ENCODE measurements at regions not wholly inside any gene's neighbourhood (a gene's known extent, or its start where the extent isn't known, plus 50 kb on each side); places are given as distances from the start of the nearest gene placed in this dataset.

DNA sequence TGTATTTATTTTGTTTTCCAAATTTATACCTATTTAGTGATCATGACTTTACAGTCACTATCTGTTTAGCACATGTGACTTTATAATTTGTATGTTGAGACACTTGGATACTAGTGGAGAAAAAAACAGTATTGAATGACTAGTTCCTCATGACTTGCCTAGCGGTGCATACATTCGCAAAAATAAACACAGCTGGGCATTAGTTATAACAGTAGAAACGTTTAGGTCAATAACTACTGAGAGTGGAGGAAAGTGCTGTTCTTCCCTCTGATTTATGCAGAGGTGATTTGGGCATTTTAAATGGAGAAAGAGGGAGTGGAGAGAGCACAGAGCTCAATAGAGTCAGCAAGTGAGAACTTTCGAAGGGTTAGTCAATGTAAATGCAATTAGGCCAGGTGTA, 1679.0 kb upstream of the B3GALT2 start:
- ATAC-seq = no peak
- Histone ChIP-seq H3K9ac (ENCODE audit: low read length) (no peak overlapping the region), H2AFZ (ENCODE audit: low read depth, low read length, poor library complexity, severe bottlenecking) (no peak overlapping the region), H3K36me3 (ENCODE audit: control insufficient read depth in 1 of 2, insufficient read depth in 2 of 2, low read length in 2 of 2) (no peaks in the 10 kb centered on the region), H4K20me1 (ENCODE audit: insufficient read depth) (no peaks in the 10 kb centered on the region), H3K4me2 (ENCODE audit: low read length) (no peak overlapping the region), H3K4me1 (ENCODE audit: control insufficient read depth in 1 of 2, insufficient read depth in 2 of 2, low read length in 2 of 2) (no peaks in the 10 kb centered on the region), H3K27ac (ENCODE audit: low read depth, low read length) (no peak overlapping the region), H3K9me2 (ENCODE audit: insufficient read depth) (no peaks in the 10 kb centered on the region; the same call in 1 of the 2 replicates), H3K4me3 (replicated peaks in 1 of 2; ENCODE audit: low read depth in 1 of 2, low read length in 2 of 2) (no peak overlapping the region), H3K9me3 (ENCODE audit: control insufficient read depth in 1 of 2, insufficient read depth in 1 of 2, low read depth in 1 of 2, low read length in 2 of 2) (no peaks in the 10 kb centered on the region), H3K79me2 (ENCODE audit: insufficient read depth, low read length) (no peaks in the 10 kb centered on the region), H3K27me3 (ENCODE audit: insufficient read depth, low read length) (no peaks in the 10 kb centered on the region)
- CTCF ChIA-PET = no interaction called here
- RAD21 ChIA-PET (ENCODE audit: low non-redundant PET in 1 of 2, low total read pairs in 2 of 2, uncharacterized antibody in 2 of 2, unreplicated experiment in 2 of 2) = no interaction called here
- DNase-seq (ENCODE audit: low read depth, low spot score) = no peak
- intact Hi-C loops (cut with micrococcal nuclease) = no loop called here
- no peak for TF ChIP-seq SIN3A (IDR thresholded peaks at IDR 0.05; ENCODE audit: low read depth)
- TF ChIP-seq EZH2 (IDR thresholded peaks at IDR 0.05) = no peak
- TF ChIP-seq, protein P1, sequence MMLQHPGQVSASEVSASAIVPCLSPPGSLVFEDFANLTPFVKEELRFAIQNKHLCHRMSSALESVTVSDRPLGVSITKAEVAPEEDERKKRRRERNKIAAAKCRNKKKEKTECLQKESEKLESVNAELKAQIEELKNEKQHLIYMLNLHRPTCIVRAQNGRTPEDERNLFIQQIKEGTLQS (IDR thresholded peaks at IDR 0.05) = no peak
- TF ChIP-seq POLR2A (IDR thresholded peaks at IDR 0.05; ENCODE audit: borderline replicate concordance, extremely low read depth, insufficient read depth, insufficient read length) = no peak
- TF ChIP-seq POLR2AphosphoS5 (IDR thresholded peaks at IDR 0.05; ENCODE audit: low read depth, low read length) = no peak
- TF ChIP-seq SP1 (IDR thresholded peaks at IDR 0.05; ENCODE audit: low read depth) = no peak
- TF ChIP-seq EGR1 (IDR thresholded peaks at IDR 0.05; ENCODE audit: low read depth) = no peak
- no peak for TF ChIP-seq JUND (IDR thresholded peaks at IDR 0.05)
- POLR2A ChIA-PET = no interaction called here
- BruUV-seq (replicated peaks) = no TSS peak

DNA sequence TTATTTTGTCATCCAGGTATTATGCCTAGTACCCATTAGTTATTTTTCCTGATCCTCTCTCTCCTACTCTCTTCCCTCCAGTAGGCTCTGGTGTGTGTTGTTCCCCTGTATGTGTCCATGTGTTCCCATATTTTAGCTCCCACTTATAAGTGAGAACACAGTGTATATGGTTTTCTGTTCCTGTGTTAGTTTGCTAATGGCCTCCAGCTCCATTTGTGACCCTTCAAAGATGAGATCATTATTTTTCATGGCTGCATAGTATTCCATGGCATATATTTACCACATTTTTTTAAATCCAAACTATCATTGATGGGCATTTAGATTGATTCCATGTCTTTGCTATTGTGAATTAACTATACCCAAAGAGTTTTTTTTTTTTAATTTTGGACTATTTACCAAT, 1675.7 kb upstream of the B3GALT2 start:
- Histone ChIP-seq H3K27me3 (ENCODE audit: insufficient read depth, low read length) (no peaks in the 10 kb centered on the region), H3K4me2 (ENCODE audit: low read length) (no peak overlapping the region), H3K4me3 (replicated peaks in 1 of 2; ENCODE audit: low read depth in 1 of 2, low read length in 2 of 2) (no peak overlapping the region), H2AFZ (ENCODE audit: low read depth, low read length, poor library complexity, severe bottlenecking) (no peak overlapping the region), H3K9ac (ENCODE audit: low read length) (no peak overlapping the region), H3K36me3 (ENCODE audit: control insufficient read depth in 1 of 2, insufficient read depth in 2 of 2, low read length in 2 of 2) (no peaks in the 10 kb centered on the region), H3K9me2 (ENCODE audit: insufficient read depth) (no peaks in the 10 kb centered on the region; the same call in 1 of the 2 replicates), H4K20me1 (ENCODE audit: insufficient read depth) (no peaks in the 10 kb centered on the region), H3K27ac (ENCODE audit: low read depth, low read length) (no peak overlapping the region), H3K9me3 (ENCODE audit: control insufficient read depth in 1 of 2, insufficient read depth in 1 of 2, low read depth in 1 of 2, low read length in 2 of 2) (no peaks in the 10 kb centered on the region), H3K79me2 (ENCODE audit: insufficient read depth, low read length) (no peaks in the 10 kb centered on the region), H3K4me1 (ENCODE audit: control insufficient read depth in 1 of 2, insufficient read depth in 2 of 2, low read length in 2 of 2) (no peaks in the 10 kb centered on the region)
- DNase-seq (ENCODE audit: low read depth, low spot score) = no peak
- ATAC-seq = no peak
- ChIA-PET POLR2A (no interaction called here), RAD21 (ENCODE audit: low non-redundant PET in 1 of 2, low total read pairs in 2 of 2, uncharacterized antibody in 2 of 2, unreplicated experiment in 2 of 2) (no interaction called here), CTCF (no interaction called here)
- intact Hi-C loops (cut with micrococcal nuclease) = no loop called here
- TF ChIP-seq, protein P1 (IDR thresholded peaks at IDR 0.05) = no peak
- no peak for TF ChIP-seq ELF1 (IDR thresholded peaks at IDR 0.05; ENCODE audit: borderline replicate concordance, low read depth)
- TF ChIP-seq RAD21 (IDR thresholded peaks at IDR 0.05; ENCODE audit: low read depth) = no peak
- TF ChIP-seq SIN3A (IDR thresholded peaks at IDR 0.05; ENCODE audit: low read depth) = no peak
- TF ChIP-seq CEBPB (IDR thresholded peaks at IDR 0.05; ENCODE audit: low read depth) = no peak
- no TSS peak for BruUV-seq (replicated peaks)

Data from HCT116 (cell line).